Activated CD4-positive, alpha-beta T cell treated with anti-CD3 and anti-CD28 coated beads for 36 hours (primary cell): ENCODE measurements at regions not wholly inside any gene's neighbourhood (a gene's known extent, or its start where the extent isn't known, plus 50 kb on each side); places are given as distances from the start of the nearest gene placed in this dataset.

Experiments
- ATAC-seq: fragments of 200-7000 bp; cut with Tn5 transposase; one replicate; pipeline ENCODE4 v1.10.0; 2021; ENCODE audit warnings: mild to moderate bottlenecking, moderate library complexity
- CTCF ChIA-PET: fragments of 350-600 bp; sonication (Branson Sonifier 250); formaldehyde crosslinking; loops from one replicate; lab custom pipeline; 2021; ENCODE audit warnings: antibody characterized with exemption; lab: Charles Lee
- POLR2A ChIA-PET: fragments of 350-600 bp; sonication (Branson Sonifier 250); formaldehyde crosslinking; loops from one replicate; lab custom pipeline; 2021; ENCODE audit warnings: antibody characterized with exemption, inconsistent platforms; lab: Charles Lee
- DNase-seq: peaks from one replicate; pipeline ENCODE4 v3.0.0-alpha.2; 2020
- H3K27ac Mint-ChIP-seq: one replicate; pipeline ENCODE4 v1.8.0; 2021; ENCODE audit warnings: mixed read lengths
- H3K27me3 Mint-ChIP-seq: one replicate; pipeline ENCODE4 v1.8.0; 2021; ENCODE audit warnings: mixed read lengths
- H3K36me3 Mint-ChIP-seq: one replicate; pipeline ENCODE4 v1.8.0; 2021; ENCODE audit warnings: low read depth, mixed read lengths
- H3K4me1 Mint-ChIP-seq: one replicate; pipeline ENCODE4 v1.8.0; 2021; ENCODE audit warnings: mixed read lengths
- H3K4me3 Mint-ChIP-seq: one replicate; pipeline ENCODE4 v1.8.0; 2021; ENCODE audit warnings: mild to moderate bottlenecking, moderate library complexity, mixed read lengths
- H3K9me3 Mint-ChIP-seq: one replicate; pipeline ENCODE4 v1.8.0; 2021; ENCODE audit warnings: low read depth, mixed read lengths
- intact Hi-C, 2 experiments: fragments of 100-400 bp; cut with DNase I in 1 of 2; cut with micrococcal nuclease in 1 of 2; formaldehyde crosslinking; loops; one replicate each; pipeline versions ENCODE4 v1.14.2 to v1.15.1; 2022 to 2024; cut with DNase I, micrococcal nuclease

DNA sequence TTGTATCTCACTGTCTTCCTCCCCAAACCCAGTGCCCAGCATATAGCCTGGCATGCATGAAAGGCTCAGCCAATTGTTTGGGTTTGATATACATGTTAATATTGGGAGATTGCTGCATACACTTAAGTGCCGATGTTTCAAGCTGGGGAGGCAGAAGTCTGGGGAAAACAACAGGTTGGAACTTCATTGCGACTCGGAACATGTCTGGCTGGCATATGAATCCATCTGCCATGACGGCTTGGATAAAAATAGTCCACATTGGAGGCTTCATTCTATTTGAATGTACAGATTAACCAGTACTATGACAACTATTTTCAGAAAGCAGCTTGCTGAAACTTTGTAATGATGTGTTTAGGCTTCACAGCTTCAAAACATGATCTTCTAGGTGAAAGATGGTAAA, 261.0 kb downstream of the CDH26 start:
- DNase-seq (no peak), ATAC-seq (no peak)
- H3K27me3 Mint-ChIP-seq, result no peaks in the 10 kb centered on the region
- ChIA-PET POLR2A (no interaction called here), CTCF (interaction anchor here (0.7 to 1.0 kb wide), 2 partner anchors 9 to 12 kb away, joined by 3 read pairs; no protein-coding TSS in a partner anchor)
- H3K4me3 Mint-ChIP-seq, result no peak overlapping the region
- no peaks in the 10 kb centered on the region for H3K9me3 Mint-ChIP-seq
- H3K4me1 Mint-ChIP-seq, result no peaks in the 10 kb centered on the region
- intact Hi-C loops, result no loop called here
- H3K36me3 Mint-ChIP-seq, result no peaks in the 10 kb centered on the region
- H3K27ac Mint-ChIP-seq, result no peak overlapping the region

DNA sequence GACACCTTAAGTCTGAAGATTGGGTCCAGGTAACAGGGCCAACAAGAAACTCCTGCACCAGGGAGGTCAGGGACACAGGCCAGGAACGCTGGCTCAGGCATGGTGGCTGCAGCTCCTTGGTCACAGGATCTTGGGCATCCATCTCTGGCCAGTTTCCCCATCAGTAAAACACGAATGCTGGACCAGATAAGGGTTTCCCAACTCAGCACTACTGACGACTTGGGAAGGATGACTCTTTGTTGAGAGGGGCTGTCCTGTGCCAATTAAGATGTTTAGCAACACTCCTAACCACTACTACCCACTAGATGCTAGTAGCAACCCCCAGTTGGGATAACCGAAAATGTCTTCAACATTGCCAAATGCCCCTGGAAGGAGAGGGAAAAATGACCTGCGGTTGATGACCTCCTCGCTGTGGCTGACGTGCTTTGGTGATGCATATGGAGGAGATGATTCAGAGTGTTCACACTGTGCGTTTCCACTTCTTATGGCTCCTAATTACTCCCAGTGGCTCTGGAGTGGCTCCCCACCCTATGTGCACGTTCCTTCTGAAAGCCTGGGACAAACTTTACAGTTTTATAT, 261.9 kb downstream of the CDH26 start:
- Mint-ChIP-seq H3K4me3 (no peak overlapping the region), H3K36me3 (no peaks in the 10 kb centered on the region), H3K4me1 (no peaks in the 10 kb centered on the region), H3K27me3 (no peaks in the 10 kb centered on the region), H3K27ac (no peak overlapping the region), H3K9me3 (no peaks in the 10 kb centered on the region)
- ATAC-seq (no peak), DNase-seq (no peak)
- intact Hi-C loops, result no loop called here
- ChIA-PET CTCF (no interaction called here), POLR2A (no interaction called here)

DNA sequence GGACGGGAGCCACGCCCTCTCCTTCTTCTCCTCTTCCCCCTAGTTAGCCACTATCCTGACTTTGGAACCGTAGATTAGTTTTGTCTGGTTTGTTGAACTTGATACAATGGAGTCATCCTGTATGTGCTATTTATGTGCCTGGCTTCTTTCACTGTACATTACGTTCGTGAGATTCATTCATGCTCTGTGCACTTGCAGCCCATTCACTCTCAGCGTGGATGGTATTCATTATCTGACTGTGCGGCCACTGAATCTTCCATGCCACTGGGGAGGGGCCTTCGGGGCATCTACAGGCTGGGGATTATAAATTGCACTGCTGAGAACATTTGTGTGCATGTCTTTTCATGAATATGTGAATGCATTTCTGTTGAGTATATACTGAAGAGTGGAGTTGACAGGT, 262.5 kb downstream of the CDH26 start:
- Mint-ChIP-seq H3K4me1 (no peaks in the 10 kb centered on the region), H3K36me3 (no peaks in the 10 kb centered on the region), H3K27me3 (no peaks in the 10 kb centered on the region), H3K4me3 (no peak overlapping the region), H3K27ac (no peak overlapping the region), H3K9me3 (no peaks in the 10 kb centered on the region)
- ChIA-PET CTCF (no interaction called here), POLR2A (no interaction called here)
- ATAC-seq (no peak), DNase-seq (no peak)
- intact Hi-C loops, result no loop called here

DNA sequence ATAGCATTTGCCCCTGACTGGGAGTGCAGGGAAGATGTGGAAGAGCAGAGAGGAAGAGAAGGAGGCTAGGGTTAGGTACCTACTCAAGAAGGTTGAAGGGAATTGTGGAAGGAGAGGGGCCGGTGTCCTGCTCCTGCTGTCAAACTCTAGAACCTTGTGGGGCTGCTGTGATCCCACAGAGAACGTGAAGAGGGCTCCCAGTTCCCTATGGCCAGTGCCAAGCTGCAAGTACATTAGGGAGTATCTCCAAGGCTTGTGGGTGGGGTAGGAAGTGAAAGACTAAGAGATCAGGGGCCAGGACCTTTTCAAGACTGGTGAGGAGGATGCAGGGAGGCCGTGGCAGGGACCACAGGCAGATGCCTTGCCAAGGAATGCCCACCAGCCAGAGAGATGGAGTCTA, 263.4 kb downstream of the CDH26 start:
- H3K4me3 Mint-ChIP-seq, result no peak overlapping the region
- no peaks in the 10 kb centered on the region for H3K9me3 Mint-ChIP-seq
- H3K27ac Mint-ChIP-seq, result no peak overlapping the region
- ChIA-PET CTCF (interaction anchor here (0.8 kb wide), 1 partner anchor 9 kb away, joined by 3 read pairs; no protein-coding TSS in a partner anchor), POLR2A (no interaction called here)
- no peaks in the 10 kb centered on the region for H3K4me1 Mint-ChIP-seq
- no peaks in the 10 kb centered on the region for H3K27me3 Mint-ChIP-seq
- H3K36me3 Mint-ChIP-seq, result no peaks in the 10 kb centered on the region
- DNase-seq, result no peak
- no peak for ATAC-seq
- intact Hi-C loops, result no loop called here

DNA sequence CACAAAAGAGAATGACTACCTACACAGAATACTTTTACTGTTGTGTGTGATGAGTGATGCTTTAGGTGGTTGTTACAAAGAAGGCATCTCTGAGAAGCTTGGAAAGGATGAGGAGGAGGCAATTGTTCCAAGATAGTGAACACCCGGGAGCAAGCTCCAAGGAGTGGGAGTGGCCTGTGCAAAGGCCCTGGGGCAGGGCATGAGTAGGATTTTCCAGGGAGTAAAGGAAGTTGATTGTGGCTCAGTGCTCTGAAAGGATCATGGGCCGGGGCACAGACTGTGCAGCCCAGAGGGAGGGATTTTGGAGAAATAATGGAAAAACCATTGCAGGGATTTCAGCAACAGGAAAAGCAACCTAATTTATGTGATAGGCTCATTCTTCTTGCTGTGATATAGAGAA, 264.3 kb downstream of the CDH26 start:
- POLR2A ChIA-PET, result no interaction called here
- intact Hi-C loops, result no loop called here
- H3K27me3 Mint-ChIP-seq, result no peaks in the 10 kb centered on the region
- H3K27ac Mint-ChIP-seq, result no peak overlapping the region
- no peaks in the 10 kb centered on the region for H3K36me3 Mint-ChIP-seq
- H3K9me3 Mint-ChIP-seq, result no peaks in the 10 kb centered on the region
- no peaks in the 10 kb centered on the region for H3K4me1 Mint-ChIP-seq
- CTCF ChIA-PET, result no interaction called here
- DNase-seq (no peak), ATAC-seq (no peak)
- H3K4me3 Mint-ChIP-seq, result no peak overlapping the region

DNA sequence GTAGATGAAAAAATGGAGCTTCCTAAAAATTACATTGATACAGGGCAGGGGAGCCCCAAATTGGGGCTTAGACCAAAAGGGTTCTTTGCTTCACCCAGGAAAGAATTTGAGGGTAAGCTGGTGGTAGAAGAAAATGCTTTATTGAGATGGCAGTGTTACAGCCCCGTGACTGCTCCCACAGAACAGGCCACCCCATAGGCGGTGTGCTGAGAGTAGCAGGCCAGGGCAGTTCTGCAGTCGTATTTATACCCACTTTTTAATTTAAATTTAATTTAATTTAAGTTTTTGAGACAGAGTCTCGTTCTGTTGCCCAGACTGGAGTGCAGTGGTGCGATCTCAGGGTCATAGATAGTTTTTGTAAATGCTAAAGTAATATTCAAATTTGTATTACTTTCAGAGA, 265.0 kb downstream of the CDH26 start:
- intact Hi-C loops, result no loop called here
- no peaks in the 10 kb centered on the region for H3K4me1 Mint-ChIP-seq
- CTCF ChIA-PET, result no interaction called here
- H3K4me3 Mint-ChIP-seq, result no peak overlapping the region
- no peaks in the 10 kb centered on the region for H3K27me3 Mint-ChIP-seq
- H3K36me3 Mint-ChIP-seq, result no peaks in the 10 kb centered on the region
- no peak for DNase-seq
- H3K9me3 Mint-ChIP-seq, result no peaks in the 10 kb centered on the region
- POLR2A ChIA-PET, result no interaction called here
- no peak for ATAC-seq
- H3K27ac Mint-ChIP-seq, result no peak overlapping the region

DNA sequence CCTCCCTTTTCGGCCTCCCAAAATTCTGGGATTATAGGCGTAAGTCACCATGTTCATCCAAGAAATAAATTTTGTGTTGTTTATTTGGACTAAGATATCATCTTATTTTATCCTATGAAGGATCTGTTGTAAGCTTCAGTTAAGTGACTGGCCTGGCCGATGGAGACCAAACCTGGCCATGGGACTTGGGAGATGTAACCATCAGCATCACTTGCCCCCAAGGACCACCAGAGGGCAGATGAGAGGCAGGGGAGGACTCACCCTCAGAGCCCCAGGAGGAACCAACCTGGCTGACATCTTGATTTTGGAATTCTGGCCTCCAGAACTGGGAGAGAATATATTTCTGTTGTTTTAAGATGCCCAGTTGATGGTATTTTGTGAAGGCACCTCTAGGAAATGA, 266.7 kb downstream of the CDH26 start:
- no peak overlapping the region for H3K27ac Mint-ChIP-seq
- POLR2A ChIA-PET, result no interaction called here
- H3K27me3 Mint-ChIP-seq, result no peaks in the 10 kb centered on the region
- peak; percentile 20 for DNase-seq
- no peaks in the 10 kb centered on the region for H3K4me1 Mint-ChIP-seq
- H3K9me3 Mint-ChIP-seq, result no peaks in the 10 kb centered on the region
- no peak overlapping the region for H3K4me3 Mint-ChIP-seq
- ATAC-seq, result no peak
- no peaks in the 10 kb centered on the region for H3K36me3 Mint-ChIP-seq
- CTCF ChIA-PET, result interaction anchor here (0.6 to 1.1 kb wide), 2 partner anchors 13 to 242 kb away, joined by 3 to 6 read pairs; no protein-coding TSS in a partner anchor
- intact Hi-C loops, result no loop called here

DNA sequence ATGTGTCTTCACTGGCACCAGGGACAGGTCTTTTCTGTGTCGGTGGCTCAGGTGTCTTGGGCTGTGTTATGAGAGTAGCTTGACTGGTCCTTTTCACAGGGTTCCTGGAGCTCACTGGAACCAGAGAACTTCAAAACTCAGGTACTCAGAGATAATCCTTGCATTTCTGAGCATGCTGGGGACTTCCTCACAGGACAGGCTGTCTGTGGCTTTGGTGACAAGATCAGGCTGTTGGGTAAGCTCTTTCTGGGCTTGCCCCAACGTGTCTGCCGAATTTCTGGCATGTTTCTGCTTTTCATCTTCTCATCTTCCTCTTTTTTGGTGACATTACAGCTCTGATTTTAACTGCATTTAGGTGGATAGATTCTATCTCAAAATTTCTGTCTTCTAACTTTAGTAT, 270.0 kb downstream of the CDH26 start:
- Mint-ChIP-seq H3K36me3 (peaks cover 1% of the 10 kb centered on the region), H3K9me3 (no peaks in the 10 kb centered on the region), H3K27me3 (no peaks in the 10 kb centered on the region), H3K27ac (no peak overlapping the region), H3K4me3 (no peak overlapping the region), H3K4me1 (no peaks in the 10 kb centered on the region)
- ATAC-seq (no peak), DNase-seq (no peak)
- intact Hi-C loops, result no loop called here
- CTCF ChIA-PET, result interaction anchor here (1.5 kb wide), 1 partner anchor 17 kb away, joined by 3 read pairs; no protein-coding TSS in a partner anchor
- POLR2A ChIA-PET, result no interaction called here

DNA sequence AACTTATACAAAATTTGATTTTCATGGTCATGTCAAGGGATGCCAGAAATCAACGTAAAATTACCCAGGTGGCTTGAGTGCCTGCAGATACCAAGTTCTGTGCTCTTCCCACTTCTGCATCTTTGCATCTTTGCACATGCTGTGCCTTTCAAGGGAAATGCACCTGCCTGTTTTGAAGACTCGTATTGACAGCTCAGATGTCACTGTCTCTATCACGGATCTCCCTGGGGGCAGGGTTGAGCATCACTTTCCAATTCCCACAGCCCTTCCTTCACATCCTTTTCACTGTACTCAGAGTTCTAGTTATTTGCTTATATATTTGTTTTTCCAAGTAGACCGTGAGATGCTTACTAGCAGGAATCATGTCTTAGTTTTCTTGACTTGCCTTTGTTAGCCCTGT, 274.2 kb downstream of the CDH26 start:
- H3K27me3 Mint-ChIP-seq, result no peaks in the 10 kb centered on the region
- no peaks in the 10 kb centered on the region for H3K4me1 Mint-ChIP-seq
- POLR2A ChIA-PET, result no interaction called here
- H3K27ac Mint-ChIP-seq, result no peak overlapping the region
- no peak overlapping the region for H3K4me3 Mint-ChIP-seq
- intact Hi-C loops, result no loop called here
- CTCF ChIA-PET, result interaction anchor here (1.1 kb wide), 1 partner anchor 22 kb away, joined by 3 read pairs; no protein-coding TSS in a partner anchor
- no peaks in the 10 kb centered on the region for H3K9me3 Mint-ChIP-seq
- DNase-seq (no peak), ATAC-seq (no peak)
- peaks cover 1% of the 10 kb centered on the region for H3K36me3 Mint-ChIP-seq

DNA sequence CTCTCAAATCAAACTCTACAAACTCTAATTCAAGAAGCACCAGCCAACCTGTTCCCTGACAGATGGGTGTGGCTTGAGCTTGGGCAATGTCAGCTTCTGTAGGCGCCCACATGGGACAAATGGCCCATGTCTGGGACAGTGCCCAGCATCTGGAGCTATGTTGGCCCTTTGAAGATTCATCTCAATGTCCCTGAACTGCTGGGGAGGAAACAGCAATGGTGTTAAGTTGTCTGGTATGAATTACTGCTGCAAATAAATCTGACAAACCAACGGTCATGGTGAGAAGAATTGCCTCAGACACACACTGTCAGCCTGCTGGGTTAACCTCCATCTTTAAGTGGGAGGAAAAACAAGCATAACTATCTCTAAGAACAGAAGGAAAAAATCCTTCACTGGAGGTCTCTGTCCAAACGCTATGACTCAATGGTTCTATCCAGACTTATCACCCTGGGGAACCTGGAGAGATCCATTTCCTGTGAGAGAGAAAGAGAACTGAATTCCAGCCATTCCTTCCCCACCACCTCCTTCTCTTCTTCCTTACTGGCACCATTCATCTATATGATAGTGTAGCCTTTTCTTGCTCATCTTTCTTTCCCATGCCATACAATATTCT, 274.9 kb downstream of the CDH26 start:
- ATAC-seq (no peak), DNase-seq (no peak)
- Mint-ChIP-seq H3K27ac (no peak overlapping the region), H3K4me3 (no peak overlapping the region), H3K9me3 (no peaks in the 10 kb centered on the region), H3K36me3 (peaks cover 1% of the 10 kb centered on the region), H3K4me1 (no peaks in the 10 kb centered on the region), H3K27me3 (no peaks in the 10 kb centered on the region)
- POLR2A ChIA-PET, result no interaction called here
- intact Hi-C loops, result no loop called here
- CTCF ChIA-PET, result interaction anchor here (1.0 to 1.1 kb wide), 2 partner anchors 22 to 23 kb away, joined by 3 to 4 read pairs; no protein-coding TSS in a partner anchor

DNA sequence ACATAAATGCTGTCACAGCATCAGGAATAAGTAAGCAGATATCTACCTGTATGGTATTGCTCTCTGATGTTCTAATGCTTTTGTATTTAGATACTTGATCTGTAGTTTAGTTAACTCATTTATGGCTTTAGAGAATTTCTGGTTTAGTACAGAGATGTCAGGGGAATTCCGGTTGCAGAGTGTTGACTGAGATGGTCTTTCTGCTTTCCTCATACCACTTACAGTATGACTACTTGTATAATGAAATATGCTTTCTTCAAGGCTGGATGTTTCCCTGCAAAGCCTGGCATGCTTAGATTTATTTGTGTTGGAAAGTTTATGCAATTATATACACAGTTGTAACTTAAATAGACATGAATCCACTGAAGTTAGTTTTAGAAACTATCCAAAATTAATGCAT, 278.4 kb downstream of the CDH26 start:
- Mint-ChIP-seq H3K27ac (no peak overlapping the region), H3K4me1 (no peaks in the 10 kb centered on the region), H3K4me3 (no peak overlapping the region), H3K27me3 (peaks cover 2% of the 10 kb centered on the region), H3K36me3 (peaks cover 1% of the 10 kb centered on the region), H3K9me3 (no peaks in the 10 kb centered on the region)
- intact Hi-C loops, result no loop called here
- ChIA-PET CTCF (interaction anchor here (1.4 to 2.2 kb wide), 2 partner anchors 23 to 26 kb away, joined by 6 to 9 read pairs; no protein-coding TSS in a partner anchor), POLR2A (no interaction called here)
- ATAC-seq, result peak; percentile 19
- DNase-seq, result no peak

DNA sequence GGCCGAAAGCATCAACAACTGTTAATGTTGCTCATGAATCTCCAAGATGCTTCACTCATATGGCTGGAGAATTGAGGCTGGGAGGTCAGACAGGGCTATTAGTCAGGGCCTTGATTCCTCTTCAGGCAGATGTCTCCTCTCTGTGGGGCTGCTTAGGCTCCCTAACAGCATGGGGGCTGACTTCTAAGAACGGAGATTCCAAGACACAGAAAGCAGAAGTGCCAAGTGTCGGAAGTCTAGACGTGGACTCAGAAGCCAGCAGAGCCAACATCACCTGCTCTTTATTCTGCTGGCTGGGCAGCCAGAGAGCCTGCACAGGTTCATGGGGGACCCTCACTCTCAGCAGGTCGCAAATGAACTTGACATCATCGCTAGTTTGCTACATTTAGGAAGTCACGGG, 279.8 kb downstream of the CDH26 start:
- Mint-ChIP-seq H3K9me3 (no peaks in the 10 kb centered on the region), H3K36me3 (no peaks in the 10 kb centered on the region), H3K27me3 (peaks cover 2% of the 10 kb centered on the region), H3K27ac (no peak overlapping the region), H3K4me3 (no peak overlapping the region), H3K4me1 (no peaks in the 10 kb centered on the region)
- ATAC-seq (no peak), DNase-seq (no peak)
- intact Hi-C loops, result no loop called here
- ChIA-PET POLR2A (no interaction called here), CTCF (no interaction called here)
